NCI-H1694 (cell line): ENCODE measurements at regions not wholly inside any gene's neighbourhood (a gene's known extent, or its start where the extent isn't known, plus 50 kb on each side); places are given as distances from the start of the nearest gene placed in this dataset.
"Not testable (repeated sequence)": the region's sequence is repeated elsewhere in the genome, so short reads cannot be mapped to it uniquely, and the experiment has no call there.

ENCODE experiments used
- DNase-seq: peaks from one replicate; lab custom pipeline; 2025; lab: John Stamatoyannopoulos, UW

- DNase-seq: no peak
Observed at GRCh38 chr2:2797797-2798196, 466.7 kb upstream of the MYT1L start.

- DNase-seq: no peak
Observed at GRCh38 chr2:2796207-2796606, 465.1 kb upstream of the MYT1L start.

DNA sequence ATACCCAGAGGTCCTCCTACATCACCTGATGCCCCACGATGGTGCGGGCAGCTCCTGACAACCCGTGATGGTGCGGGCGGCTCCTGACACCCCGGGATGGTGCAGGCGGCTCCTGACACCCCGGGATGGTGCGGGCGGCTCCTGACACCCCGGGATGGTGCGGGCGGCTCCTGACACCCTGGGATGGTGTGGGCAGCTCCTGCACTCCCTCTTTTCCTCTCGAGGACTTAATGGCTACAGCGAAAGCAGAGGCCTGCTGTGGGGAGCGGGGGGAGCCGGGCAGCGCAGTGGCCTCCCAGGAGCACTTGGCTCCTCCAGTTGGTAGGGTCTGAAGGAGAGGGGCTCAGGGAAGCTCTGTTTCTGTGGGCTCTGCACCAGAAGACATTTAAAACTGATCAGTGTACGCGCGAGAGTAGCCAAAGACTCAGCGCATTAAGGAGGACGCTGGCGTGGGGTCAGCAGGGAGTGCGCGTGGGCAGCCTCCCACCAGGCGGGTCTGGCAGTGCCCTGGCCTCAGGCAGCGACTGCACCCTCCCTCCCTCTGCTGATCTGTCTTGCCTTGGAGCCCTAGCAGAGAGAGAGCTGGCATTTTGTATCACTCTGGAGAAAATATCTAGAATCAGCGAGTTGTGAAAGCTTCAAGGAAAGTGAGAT lies 464.5 kb upstream of the MYT1L start:
- DNase-seq: no peak

- DNase-seq: no peak
Observed at GRCh38 chr2:2793925-2794560, 463.0 kb upstream of the MYT1L start.

DNA sequence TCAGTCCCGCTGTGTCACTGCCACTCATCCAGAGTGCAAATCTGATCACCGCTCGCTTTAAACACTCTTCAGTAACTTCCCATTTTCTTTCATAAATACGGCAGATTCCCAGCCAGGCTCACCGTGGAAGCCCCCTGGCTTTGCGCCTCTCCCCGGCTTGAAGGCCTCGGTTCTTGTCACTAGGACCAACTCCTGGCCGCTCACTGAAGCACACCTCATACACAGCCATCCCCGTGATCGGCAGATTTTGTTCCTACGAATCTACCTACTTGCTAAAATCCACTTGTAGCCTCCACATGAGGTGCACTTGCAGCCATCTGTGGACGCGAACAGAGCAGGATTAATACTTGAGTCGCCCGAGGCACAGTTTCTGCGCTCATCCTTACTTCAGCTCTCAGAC lies 462.4 kb upstream of the MYT1L start:
- no peak for DNase-seq

DNA sequence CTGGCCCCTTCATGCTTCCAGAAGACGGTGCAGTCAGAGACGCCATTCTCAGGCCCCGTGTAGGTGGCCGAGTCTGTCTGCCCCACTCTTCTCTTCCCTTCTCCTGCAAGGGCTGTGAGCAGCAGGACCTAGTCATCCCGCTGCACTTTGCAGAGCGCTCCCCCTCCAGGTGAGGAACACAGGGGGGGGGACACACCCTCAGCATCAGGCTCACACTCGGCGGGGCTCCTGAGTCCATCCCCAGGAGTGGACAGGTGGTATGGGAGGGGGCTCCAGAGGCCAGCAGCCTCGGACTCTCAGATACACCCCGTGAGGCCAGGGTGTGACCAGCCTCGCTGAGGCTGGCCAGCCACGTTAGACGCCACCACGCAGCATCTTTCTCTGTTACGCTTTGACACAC lies 460.5 kb upstream of the MYT1L start:
- DNase-seq: no peak

DNA sequence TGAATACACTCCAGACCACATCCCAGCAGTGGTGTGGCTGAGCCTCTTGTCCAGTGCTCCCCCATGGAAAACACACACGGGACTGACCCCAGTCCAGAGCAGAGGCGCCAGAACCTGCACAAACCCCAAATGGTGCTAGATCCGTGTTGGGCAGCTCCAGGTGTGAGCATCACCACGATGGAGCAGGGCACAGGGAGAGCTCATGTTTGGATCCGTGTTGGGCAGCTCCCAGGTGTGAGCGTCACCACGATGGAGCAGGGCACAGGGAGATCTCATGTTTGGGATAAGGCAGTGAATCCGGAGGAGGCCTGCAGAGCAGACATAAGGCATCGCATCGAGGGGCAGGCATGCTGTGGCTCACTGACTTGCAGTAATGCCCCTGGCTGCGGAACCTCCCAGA lies 460.0 kb upstream of the MYT1L start:
- DNase-seq: no peak

DNA sequence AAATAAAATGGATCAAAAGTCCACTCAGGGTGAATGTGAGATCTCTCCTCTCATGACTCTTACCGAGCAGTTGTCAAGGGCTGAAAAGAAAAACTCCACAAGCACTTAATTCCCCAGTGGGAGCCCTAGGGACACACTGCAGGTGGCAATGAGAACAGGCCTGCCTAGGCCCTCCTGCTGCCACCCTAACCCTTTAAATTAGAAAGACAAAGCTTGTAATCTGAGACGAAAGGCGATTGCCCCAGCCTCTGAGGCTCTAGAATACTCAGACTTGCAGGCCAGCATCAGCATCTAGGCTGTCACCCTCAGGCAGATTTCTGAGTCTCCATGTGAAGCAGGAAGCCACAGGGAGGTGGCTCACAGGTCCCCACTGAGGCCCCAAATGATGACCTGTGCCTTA lies 457.0 kb upstream of the MYT1L start:
- DNase-seq: no peak

DNA sequence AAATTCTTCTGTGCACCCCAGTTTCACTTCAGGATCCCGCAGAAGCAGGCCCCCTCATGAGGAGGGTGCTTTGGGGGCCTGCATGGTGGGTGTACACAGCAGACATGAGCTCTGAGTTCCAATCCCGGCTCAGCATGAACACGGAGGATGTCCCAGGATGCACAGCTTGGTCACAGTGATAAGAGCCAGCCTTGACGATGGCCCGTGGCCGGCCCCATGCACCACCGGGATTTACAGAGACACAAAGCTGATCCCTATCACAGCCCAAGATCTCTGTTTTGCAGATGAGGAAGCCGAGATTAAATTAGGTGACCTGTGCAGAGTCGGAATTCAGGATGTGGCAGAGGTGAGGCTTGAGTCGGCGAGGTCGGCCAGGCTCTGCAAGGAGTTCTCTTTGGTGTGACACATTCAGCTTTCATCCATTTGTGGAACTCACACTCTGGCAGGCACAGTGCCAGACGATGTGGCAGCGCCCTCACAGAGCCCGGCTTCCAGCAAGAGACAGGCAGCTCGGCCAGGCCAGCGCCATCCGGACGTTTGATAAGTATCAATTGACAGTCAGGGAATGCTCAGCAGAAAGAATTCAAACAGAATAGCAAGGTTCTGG lies 456.3 kb upstream of the MYT1L start:
- no peak for DNase-seq

GRCh38 chr2:2782007-2782406 lies 450.9 kb upstream of the MYT1L start:
- DNase-seq: no peak

GRCh38 chr2:2779727-2780126 lies 448.7 kb upstream of the MYT1L start:
- no peak for DNase-seq

GRCh38 chr2:2777876-2778275 lies 446.8 kb upstream of the MYT1L start:
- DNase-seq: no peak

GRCh38 chr2:2777213-2777612 lies 446.1 kb upstream of the MYT1L start:
- DNase-seq: no peak

- DNase-seq: no peak
Observed at GRCh38 chr2:2775018-2775417, 443.9 kb upstream of the MYT1L start.

- no peak for DNase-seq
Observed at GRCh38 chr2:2773692-2774091, 442.6 kb upstream of the MYT1L start.

DNA sequence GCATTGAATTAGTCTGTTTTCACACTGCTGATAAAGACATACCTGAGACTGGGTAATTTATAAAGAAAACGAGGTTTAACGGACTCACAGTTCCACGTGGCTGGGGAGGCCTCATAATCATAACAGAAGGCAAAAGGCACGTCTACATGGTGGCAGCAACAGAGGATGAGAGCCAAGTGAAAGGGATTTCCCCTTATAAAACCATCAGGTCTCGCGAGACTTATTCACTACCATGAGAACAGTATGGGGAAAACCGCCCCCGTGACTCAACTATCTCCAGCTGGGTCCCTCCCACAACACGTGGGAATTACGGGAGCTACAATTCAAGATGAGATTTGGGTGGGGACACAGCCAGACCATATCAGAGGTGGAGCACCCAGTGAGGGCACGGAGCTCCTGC lies 442.0 kb upstream of the MYT1L start:
- DNase-seq: not testable (repeated sequence)

DNA sequence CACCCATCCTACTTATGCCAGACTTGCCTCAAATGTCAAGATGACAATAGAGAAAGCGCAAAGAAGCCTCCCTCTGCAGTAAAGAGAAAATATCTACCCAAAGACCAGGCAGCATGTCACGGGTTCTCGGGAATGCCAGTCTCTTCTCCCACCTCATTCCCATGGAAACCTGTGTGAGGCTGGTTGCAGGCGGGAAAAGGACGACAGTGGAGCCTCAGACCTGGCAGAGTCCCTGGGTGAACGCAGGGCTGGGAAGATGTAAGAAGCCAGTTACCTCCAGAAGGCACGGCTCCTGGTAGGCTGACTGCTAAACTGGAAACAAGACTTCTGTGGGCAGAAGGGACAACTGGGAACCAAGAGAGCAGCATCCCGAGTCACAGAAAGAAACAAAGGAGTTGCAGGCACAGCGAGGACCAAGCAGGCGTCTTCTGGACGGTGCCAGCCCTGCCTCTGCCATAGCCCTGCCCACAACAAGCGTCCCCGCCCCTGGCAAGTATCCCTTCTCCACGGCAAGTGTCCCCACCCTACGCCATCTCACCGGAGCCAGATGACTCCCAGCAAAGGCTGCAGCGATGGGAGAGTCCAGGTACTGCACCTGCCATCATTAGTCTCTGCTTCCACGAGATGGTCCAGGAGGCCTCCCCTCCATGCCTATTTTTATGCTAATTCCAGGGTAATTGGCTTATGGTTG lies 440.8 kb upstream of the MYT1L start:
- no peak for DNase-seq

DNA sequence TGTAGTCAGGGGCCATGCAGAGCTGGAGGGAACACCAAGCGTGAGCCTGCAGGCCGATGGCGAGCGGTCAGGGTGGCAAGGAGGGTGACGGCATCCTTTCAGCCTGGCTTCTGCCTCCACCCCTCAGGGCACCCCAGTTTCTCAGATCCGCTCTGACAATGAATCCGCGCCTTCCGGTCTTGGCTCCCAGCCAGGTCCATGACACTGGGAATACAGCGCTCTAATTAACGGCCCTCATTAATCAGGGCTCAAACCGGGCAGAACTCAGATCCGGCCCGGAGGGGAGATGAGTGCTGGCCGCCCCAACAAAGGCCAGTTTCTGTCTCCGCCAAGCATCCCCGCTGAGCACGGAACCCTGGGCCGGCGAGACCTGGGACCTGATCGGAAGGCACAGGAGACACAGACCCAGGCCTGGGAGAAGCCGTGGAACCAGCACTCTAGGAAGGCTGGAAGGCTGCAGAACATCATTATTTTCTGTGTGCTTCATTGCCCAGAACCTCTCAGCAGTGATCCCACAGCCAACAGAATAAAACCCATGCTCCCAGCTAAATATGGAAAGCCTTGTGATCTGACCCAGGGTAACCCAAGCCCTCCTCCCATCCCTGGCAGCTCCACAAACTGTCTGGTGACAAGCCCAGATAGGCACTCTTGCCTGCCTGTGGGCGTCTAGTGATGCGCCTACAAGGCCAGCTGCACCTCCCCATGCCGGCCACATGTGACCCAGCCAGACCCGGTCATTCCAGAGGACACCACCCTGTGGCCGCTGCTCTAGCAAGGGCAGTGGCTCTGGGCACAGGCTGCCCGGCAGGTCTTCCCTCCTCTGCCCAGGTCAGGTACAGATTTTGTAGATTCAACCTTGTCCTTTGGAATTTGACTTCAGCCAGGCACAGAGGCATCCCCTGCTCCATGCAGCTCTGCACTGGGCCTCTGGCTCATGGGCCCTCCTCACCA lies 438.7 kb upstream of the MYT1L start:
- DNase-seq: no peak

DNA sequence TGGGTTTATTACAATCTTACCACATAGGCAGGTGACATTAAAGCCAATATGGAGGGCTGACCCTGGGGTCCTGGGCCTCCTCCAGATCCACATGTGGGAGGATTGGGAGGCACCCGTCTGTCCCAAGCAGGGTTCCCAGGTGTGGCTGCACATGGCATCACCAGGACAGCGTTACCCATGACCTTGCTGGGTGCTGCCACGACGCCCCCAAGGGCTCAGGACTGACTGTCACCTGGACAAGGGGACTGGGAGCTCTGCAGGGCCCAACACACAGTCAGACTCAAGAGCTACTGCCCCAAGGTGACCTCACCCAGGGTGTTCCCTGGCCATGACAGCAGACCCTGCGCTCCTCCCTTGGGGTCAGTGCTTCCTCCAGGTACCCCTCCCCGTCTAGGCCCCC lies 437.4 kb upstream of the MYT1L start:
- no peak for DNase-seq

- DNase-seq: no peak
Observed at GRCh38 chr2:2767837-2768236, 436.8 kb upstream of the MYT1L start.

- no peak for DNase-seq
Observed at GRCh38 chr2:2765839-2766495, 434.9 kb upstream of the MYT1L start.
